ENCODE measurements at regions not wholly inside any gene's neighbourhood (a gene's known extent, or its start where the extent isn't known, plus 50 kb on each side); places are given as distances from the start of the nearest gene placed in this dataset.

GRCh38 chr7:97466999-97467740 is 264.7 kb upstream of the TAC1 start:
- TF ChIP-seq CTCF (conservative IDR thresholded peaks at IDR 0.05 in 1 of 2, IDR thresholded peaks at IDR 0.05 in 1 of 2; ENCODE audit: low read depth in 1 of 2, low read length in 2 of 2) (no peak), EZH2 (IDR thresholded peaks at IDR 0.05; ENCODE audit: low read length, missing control alignments) (no peak)
